Type B pancreatic cell (in vitro differentiated cells): ENCODE measurements at regions not wholly inside any gene's neighbourhood (a gene's known extent, or its start where the extent isn't known, plus 50 kb on each side); places are given as distances from the start of the nearest gene placed in this dataset.

ENCODE experiments used
- DNase-seq: peaks from one replicate; pipeline ENCODE4 v3.0.0; 2021; ENCODE audit warnings: mixed read lengths; ENCODE audit not compliant: unreplicated experiment; ENCODE audit errors: extremely low spot score
- H3K27ac Mint-ChIP-seq: 2 replicates; pipeline ENCODE4 v1.8.0; 2021; ENCODE audit warnings: mild to moderate bottlenecking, mixed read lengths
- H3K27me3 Mint-ChIP-seq: 2 replicates; pipeline ENCODE4 v1.8.0; 2021; ENCODE audit warnings: mixed read lengths
- H3K36me3 Mint-ChIP-seq: 2 replicates; pipeline ENCODE4 v1.8.0; 2021; ENCODE audit warnings: mixed read lengths
- H3K4me1 Mint-ChIP-seq: one replicate; pipeline ENCODE4 v1.8.0; 2021; ENCODE audit warnings: mixed read lengths; ENCODE audit not compliant: unreplicated experiment
- H3K4me3 Mint-ChIP-seq: 2 replicates; pipeline ENCODE4 v1.8.0; 2021; ENCODE audit warnings: mild to moderate bottlenecking, mixed read lengths
- H3K9me3 Mint-ChIP-seq: 2 replicates; pipeline ENCODE4 v1.8.0; 2021; ENCODE audit warnings: mixed read lengths
- TF ChIP-seq, protein P1 (sequence below): fragments of 200-600 bp; sonication (generic); conservative IDR thresholded peaks from 2 replicates; pipeline ENCODE4 v1.5.0; 2021; ENCODE audit warnings: antibody characterized with exemption, mild to moderate bottlenecking

DNA sequence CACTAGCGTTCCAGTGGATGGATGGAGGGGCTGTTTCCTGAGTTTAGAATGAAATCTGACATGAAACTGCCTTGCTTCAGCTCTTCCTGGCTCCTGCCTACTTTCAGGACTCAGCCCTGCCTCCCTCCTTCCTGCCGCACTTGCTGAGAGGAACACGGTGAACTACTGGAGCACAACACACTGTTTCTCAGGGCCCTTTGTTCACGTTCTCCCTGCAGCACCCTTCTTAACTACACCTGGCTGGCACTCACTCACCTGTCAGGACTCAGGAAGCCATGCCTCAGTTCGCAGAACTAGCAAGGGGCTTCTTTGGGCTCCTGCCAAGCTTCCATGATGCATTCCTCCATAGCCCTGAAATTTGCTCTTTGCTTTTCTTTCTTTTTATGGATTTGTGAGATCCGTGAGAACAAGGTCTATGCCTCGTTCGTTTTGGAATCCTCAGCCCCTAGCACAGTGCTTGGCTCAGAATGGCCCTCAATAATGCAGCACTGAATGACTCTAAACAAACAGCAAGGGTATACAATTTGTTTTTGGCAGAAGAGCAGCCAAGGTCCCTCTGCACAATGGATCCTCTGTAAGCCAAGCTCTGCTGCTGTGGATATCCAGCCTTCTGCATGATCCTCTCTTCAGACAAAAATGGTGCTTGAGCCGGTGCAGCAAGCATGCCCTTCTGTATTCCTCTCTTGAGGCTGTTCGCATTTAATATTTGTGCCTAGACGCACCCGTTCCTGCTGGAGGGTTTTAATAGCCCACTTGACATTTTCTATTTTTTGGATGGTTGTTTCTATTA is 357.0 kb downstream of the TSN start:
- DNase-seq, result no peak
- Mint-ChIP-seq H3K36me3 (no peaks in the 10 kb centered on the region), H3K9me3 (no peaks in the 10 kb centered on the region), H3K27ac (no peak overlapping the region), H3K4me3 (no peak overlapping the region), H3K27me3 (no peaks in the 10 kb centered on the region), H3K4me1 (peaks cover 2% of the 10 kb centered on the region)
- TF ChIP-seq, protein P1, sequence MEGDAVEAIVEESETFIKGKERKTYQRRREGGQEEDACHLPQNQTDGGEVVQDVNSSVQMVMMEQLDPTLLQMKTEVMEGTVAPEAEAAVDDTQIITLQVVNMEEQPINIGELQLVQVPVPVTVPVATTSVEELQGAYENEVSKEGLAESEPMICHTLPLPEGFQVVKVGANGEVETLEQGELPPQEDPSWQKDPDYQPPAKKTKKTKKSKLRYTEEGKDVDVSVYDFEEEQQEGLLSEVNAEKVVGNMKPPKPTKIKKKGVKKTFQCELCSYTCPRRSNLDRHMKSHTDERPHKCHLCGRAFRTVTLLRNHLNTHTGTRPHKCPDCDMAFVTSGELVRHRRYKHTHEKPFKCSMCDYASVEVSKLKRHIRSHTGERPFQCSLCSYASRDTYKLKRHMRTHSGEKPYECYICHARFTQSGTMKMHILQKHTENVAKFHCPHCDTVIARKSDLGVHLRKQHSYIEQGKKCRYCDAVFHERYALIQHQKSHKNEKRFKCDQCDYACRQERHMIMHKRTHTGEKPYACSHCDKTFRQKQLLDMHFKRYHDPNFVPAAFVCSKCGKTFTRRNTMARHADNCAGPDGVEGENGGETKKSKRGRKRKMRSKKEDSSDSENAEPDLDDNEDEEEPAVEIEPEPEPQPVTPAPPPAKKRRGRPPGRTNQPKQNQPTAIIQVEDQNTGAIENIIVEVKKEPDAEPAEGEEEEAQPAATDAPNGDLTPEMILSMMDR, result no peak

- no peaks in the 10 kb centered on the region for H3K4me1 Mint-ChIP-seq
- no peaks in the 10 kb centered on the region for H3K9me3 Mint-ChIP-seq
- no peaks in the 10 kb centered on the region for H3K36me3 Mint-ChIP-seq
- DNase-seq, result no peak
- no peak overlapping the region for H3K27ac Mint-ChIP-seq
- no peak overlapping the region for H3K4me3 Mint-ChIP-seq
- TF ChIP-seq, protein P1, result no peak
- H3K27me3 Mint-ChIP-seq, result no peaks in the 10 kb centered on the region
These were observed 359.0 kb downstream of the TSN start for GRCh38 chr2:122114421-122114820.

DNA sequence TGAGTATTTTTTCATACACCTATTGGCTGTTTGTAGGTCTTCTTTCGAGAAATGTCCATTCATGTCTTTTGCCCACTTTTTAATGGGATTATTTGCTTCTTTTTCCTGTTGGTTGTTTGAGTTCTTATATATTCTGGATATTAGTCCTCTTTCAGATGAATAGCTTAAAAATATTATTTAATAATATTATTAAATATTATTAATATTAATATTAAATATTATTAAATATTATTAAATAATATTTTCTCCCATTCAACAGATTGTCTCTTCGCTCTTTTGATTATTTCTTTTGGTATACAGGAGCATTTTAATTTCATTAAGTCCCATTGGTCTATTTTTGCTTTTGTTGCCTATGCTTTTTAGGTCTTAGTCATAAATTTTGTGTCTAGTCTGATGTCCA is 361.9 kb downstream of the TSN start:
- Mint-ChIP-seq H3K4me1 (no peaks in the 10 kb centered on the region), H3K27me3 (no peaks in the 10 kb centered on the region), H3K36me3 (no peaks in the 10 kb centered on the region), H3K9me3 (peaks cover 4% of the 10 kb centered on the region), H3K27ac (no peak overlapping the region), H3K4me3 (no peak overlapping the region)
- DNase-seq, result no peak
- TF ChIP-seq, protein P1, result no peak

- no peak for DNase-seq
- Mint-ChIP-seq H3K9me3 (peaks cover 7% of the 10 kb centered on the region), H3K4me3 (no peak overlapping the region), H3K36me3 (peaks cover 4% of the 10 kb centered on the region), H3K4me1 (no peaks in the 10 kb centered on the region), H3K27ac (no peak overlapping the region), H3K27me3 (peaks cover 4% of the 10 kb centered on the region)
- TF ChIP-seq, protein P1, result no peak
These were observed 373.9 kb downstream of the TSN start for GRCh38 chr2:122129399-122129798.

- no peak overlapping the region for H3K4me3 Mint-ChIP-seq
- peaks cover 7% of the 10 kb centered on the region for H3K9me3 Mint-ChIP-seq
- no peaks in the 10 kb centered on the region for H3K4me1 Mint-ChIP-seq
- no peak for DNase-seq
- TF ChIP-seq, protein P1, result no peak
- H3K27me3 Mint-ChIP-seq, result no peaks in the 10 kb centered on the region
- peaks cover 4% of the 10 kb centered on the region for H3K36me3 Mint-ChIP-seq
- H3K27ac Mint-ChIP-seq, result no peak overlapping the region
These were observed 376.8 kb downstream of the TSN start for GRCh38 chr2:122132147-122132691.
